GM18861 (cell line): ENCODE measurements at regions not wholly inside any gene's neighbourhood (a gene's known extent, or its start where the extent isn't known, plus 50 kb on each side); places are given as distances from the start of the nearest gene placed in this dataset.

Experiments used
- ATAC-seq: cut with Tn5 transposase; IDR thresholded peaks from one replicate; pipeline ENCODE4 v1.9.1; 2021; ENCODE audit not compliant: unreplicated experiment

- no peak for ATAC-seq
These were observed 376.1 kb upstream of the ERCC4 start for GRCh38 chr16:13543850-13544249.

- no peak for ATAC-seq
These were observed 374.7 kb upstream of the ERCC4 start for GRCh38 chr16:13545271-13545670.

DNA sequence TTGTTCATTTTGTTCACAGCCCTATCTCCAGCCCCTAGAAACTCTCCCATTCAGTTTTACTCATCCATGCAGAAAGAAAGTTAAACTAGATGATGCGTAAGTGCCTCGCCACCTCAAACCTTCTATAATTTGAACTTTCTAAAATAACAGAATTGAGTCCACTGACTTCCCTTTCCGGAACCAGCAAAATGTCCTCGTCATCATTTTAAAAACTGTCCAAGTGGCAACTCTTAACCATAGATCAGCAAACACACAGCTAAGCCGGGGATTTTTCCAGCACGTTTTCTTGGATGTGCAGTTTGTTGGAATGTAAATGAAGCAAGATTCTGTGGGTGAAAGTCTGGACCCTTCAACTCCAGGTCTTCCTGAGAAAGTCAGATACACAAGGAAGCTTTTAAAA lies 369.7 kb upstream of the ERCC4 start:
- ATAC-seq: no peak

DNA sequence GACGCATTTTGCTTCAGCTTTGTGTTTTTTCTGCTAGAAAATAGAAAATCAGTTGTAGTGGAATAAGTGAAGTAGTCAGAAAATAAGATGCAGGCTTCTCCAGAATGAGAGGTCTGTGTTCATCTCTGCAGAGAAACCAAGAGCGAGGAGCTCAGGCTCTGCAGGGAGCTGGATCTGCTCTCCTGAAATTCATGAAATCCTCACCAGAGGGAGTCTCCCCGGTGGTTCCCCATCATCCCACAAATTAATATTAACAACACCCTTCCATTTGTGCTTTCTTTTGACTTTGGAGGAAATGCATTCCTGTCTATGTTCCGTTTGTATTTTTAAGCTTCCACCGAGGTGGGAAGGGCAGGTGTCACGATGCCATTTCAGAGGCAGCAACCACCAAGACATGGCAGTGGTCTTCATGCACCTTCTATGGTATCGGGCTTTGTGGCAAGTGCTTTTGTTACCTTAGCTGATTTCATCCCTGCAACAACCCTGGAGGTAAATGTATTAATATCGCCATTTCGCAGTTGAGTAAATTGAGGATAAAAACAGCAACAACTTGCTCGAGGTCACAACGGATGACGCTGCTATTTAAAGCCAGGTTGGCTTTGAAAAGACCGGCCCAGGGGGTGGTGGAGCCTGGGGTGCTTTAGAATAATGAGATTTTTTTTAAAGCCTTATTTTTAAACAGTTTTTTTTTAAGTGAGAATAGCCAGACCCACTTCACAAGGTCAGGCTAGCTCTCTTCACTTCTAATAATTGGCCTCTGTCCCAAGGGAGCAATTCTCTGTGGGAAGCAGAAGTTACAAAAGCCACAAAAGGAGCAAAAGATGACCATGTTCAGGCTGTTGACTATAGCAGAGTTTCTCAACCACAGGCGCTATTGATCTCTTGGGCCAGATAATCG lies 367.6 kb upstream of the ERCC4 start:
- ATAC-seq: no peak

DNA sequence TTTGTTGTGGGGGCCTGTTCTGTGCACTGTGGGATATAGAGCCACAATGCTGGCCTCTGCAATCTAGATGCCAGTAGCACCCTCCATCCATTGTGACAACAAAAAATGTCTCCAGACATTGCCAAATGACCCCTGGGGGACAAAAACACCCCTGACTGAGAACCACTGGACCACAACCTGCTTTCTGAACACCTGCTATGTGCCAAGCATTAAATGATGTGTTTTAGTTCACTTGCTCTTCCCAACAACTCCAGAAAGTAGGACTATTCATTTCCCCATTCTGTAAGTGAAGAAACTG lies 367.0 kb upstream of the ERCC4 start:
- ATAC-seq: no peak

DNA sequence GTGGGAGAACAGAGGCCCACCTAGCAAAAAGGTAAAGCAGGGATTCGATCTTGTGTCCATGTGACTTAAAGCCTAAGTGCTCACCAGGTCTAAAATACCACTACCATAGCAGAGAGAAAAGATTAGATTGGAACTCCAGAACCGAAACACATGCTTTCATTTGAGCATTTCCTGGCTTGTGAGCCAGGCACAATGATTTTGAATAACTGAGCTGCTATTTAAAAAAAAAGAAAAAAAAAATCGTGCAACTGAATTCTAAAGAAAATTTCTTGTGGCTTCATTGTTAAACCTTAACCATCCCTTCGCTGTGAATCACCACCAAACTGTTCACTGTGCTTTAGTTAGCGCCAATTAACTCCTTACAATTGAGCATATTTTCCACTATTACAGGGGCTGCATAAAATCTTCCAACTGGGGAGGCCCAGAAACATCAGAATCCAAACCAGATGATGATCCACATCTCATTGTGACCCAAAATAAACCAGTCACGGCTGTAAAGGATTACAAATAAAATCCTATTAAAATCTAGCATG lies 366.4 kb upstream of the ERCC4 start:
- ATAC-seq: no peak

DNA sequence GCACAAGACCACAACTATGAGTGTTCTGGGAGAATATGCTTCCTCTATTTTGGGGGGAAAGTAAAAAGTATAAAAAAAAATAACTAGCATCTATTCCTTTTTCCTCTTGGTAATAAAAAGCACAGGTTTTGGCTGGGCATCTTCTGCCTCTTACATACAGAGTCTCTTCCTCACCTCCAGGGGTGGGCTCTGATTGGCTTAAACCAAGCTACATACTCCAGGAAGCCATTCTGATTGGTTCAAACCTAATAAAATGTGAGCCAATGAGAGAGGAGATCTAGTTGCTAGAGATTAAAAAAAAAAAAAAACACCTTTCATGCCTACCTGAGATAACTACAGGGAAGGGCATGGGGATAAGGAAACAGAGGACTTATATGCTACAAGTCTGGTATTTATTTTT lies 365.9 kb upstream of the ERCC4 start:
- no peak for ATAC-seq

GRCh38 chr16:13554643-13555042 lies 365.3 kb upstream of the ERCC4 start:
- no peak for ATAC-seq

GRCh38 chr16:13557418-13557817 lies 362.5 kb upstream of the ERCC4 start:
- no peak for ATAC-seq

DNA sequence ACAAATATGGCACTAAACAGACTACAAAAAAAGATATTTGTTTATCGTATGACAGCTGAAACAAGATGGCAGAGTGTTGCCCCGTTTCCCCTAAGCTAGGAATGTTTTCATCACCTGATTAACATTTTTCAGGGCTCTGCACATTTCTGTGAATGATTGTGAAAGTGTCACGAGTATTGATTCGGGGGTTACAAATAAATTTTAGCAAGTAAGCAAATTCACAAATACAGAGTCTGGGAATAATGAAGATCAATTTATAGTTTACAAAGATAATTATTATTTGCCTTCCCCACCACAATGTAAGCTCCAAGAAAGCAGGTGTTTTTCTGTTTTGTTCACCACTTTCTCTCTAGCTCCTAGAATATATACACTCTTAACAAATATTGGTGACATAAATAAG lies 361.2 kb upstream of the ERCC4 start:
- no peak for ATAC-seq

GRCh38 chr16:13559624-13560023 lies 360.3 kb upstream of the ERCC4 start:
- ATAC-seq: no peak

- ATAC-seq: no peak
These were observed 359.8 kb upstream of the ERCC4 start for GRCh38 chr16:13560151-13560550.

DNA sequence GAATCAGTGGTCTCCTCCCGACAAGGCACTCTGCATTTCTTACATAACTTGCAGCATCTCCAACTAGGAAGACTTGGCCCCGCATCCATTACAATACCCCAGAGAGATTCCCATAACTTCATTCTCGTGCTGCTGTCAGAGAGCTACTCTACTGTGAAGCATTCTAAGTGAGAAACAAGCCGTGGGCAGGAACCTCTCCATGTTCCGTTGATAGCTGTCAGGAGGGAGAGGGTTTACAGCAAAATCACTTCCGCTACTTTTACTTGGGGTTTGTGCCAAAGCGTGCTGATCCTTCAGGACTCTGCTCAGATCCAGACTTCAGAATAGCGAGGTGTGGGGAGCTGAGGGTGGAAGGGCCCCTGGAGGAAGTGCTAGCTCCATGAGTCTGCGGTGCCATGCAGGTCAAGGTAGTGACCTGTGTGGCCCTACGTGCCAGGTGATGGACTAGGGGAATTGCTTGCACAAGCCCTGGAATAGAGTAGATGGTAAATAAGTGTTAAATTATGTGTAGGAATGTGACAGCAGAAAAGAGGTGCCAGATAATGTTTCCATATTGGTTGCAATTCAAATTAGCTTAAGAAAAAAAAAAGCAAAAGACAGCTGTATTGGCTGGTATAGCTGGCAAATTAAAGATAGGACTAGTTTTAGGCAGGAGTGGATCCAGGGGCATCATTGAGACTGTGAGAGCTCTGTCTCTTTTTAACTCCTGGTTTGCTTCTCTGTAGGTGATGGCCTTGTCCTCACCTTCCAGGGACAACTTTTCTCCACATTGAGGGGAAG lies 358.5 kb upstream of the ERCC4 start:
- no peak for ATAC-seq

DNA sequence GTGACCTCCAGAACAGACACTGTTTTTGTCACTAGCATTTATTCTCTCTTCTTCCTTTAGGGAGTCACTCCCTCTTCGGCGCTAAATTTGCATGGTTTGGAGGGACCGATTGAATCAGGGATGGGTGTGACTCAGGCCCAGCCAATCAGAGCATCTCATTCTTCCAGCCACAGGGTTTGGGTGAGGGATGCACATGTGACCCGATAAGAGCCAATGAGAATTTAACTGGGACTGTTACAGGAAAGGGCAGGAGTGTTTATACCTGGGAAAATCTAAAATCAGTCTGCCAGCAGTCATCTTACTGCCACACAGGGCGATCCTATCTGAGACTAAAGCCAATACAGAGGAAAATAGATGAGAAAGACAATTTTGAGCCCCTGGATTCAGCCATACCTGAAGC lies 351.2 kb upstream of the ERCC4 start:
- no peak for ATAC-seq

GRCh38 chr16:13569986-13570385 lies 350.0 kb upstream of the ERCC4 start:
- no peak for ATAC-seq

- no peak for ATAC-seq
These were observed 348.9 kb upstream of the ERCC4 start for GRCh38 chr16:13571036-13571435.

DNA sequence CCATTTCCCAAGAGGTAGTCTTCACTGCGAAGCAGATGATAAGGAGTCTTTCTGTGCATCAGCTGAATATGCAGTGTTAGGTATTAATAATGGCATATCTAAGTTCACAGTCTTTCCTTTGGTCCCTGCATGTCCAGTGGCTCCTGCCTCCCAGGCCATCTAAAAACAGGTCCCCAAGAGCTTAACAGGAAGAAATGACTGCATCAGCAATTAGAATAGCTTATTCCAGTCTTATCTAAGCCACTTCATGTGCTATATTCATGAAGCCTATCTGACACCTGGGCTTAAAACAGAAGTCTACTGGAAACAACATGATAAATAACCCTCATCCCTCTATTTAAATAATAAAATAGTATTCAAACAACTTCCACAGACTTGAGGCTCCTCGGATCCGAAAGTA lies 346.1 kb upstream of the ERCC4 start:
- ATAC-seq: no peak

GRCh38 chr16:13586051-13586450 lies 333.9 kb upstream of the ERCC4 start:
- no peak for ATAC-seq

DNA sequence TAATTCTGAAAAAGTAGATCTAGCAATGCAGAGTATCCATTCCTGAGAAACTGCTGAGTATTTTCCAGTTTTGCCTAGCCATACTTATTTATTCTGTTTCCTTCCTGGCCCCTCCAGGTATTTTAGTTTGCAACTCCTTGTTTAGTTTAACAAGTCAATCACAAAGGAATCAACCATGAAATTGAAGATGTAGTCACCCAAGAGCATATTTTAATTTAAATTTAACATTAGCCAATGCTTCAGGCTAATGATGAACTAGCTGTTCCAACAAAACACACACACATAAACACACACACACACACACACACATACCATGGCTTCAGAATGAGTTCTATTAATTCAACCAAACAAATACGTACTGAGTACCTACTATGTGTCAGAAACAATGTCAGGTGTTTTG lies 332.8 kb upstream of the ERCC4 start:
- ATAC-seq: no peak

- ATAC-seq: no peak
These were observed 325.1 kb upstream of the ERCC4 start for GRCh38 chr16:13594823-13595222.

DNA sequence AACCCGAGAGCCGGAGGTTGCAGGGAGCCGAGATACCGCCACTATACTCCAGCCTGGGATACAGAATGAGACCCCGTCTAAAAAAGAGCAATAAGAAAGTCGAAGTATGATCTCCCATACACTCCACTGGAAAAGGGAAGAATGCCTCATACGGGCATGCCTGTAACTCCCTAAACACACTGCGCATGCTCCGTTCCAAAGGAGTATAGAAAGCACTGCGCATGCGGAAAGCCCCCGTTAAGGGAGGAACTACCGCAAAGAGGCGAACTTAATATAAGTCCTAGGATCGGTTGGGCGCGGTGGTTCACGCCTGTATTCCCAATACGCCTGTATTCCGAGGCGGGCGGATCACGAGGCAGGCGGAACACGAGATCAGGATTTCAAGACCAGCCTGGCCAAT lies 313.1 kb upstream of the ERCC4 start:
- ATAC-seq: no peak

- no peak for ATAC-seq
These were observed 312.7 kb upstream of the ERCC4 start for GRCh38 chr16:13607289-13607688.
